Glutamatergic neuron (in vitro differentiated cells): ENCODE measurements at regions not wholly inside any gene's neighbourhood (a gene's known extent, or its start where the extent isn't known, plus 50 kb on each side); places are given as distances from the start of the nearest gene placed in this dataset.

Source experiments
- DNase-seq: peaks from one replicate; pipeline ENCODE4 v3.0.0; 2022
- H3K27ac Mint-ChIP-seq: one replicate; pipeline ENCODE4 v1.8.0; 2020; ENCODE audit warnings: mild to moderate bottlenecking, mixed read lengths, inconsistent platforms; ENCODE audit not compliant: unreplicated experiment
- H3K27me3 Mint-ChIP-seq: one replicate; pipeline ENCODE4 v1.8.0; 2020; ENCODE audit warnings: mild to moderate bottlenecking, moderate library complexity, mixed read lengths, inconsistent platforms; ENCODE audit not compliant: unreplicated experiment
- H3K36me3 Mint-ChIP-seq: one replicate; pipeline ENCODE4 v1.8.0; 2020; ENCODE audit warnings: mild to moderate bottlenecking, mixed read lengths, inconsistent platforms; ENCODE audit not compliant: unreplicated experiment
- H3K4me1 Mint-ChIP-seq: one replicate; pipeline ENCODE4 v1.8.0; 2020; ENCODE audit warnings: mild to moderate bottlenecking, low read depth, mixed read lengths, inconsistent platforms; ENCODE audit not compliant: unreplicated experiment
- H3K4me3 Mint-ChIP-seq: one replicate; pipeline ENCODE4 v1.8.0; 2020; ENCODE audit warnings: mild to moderate bottlenecking, mixed read lengths, inconsistent platforms; ENCODE audit not compliant: unreplicated experiment
- H3K9me3 Mint-ChIP-seq: one replicate; pipeline ENCODE4 v1.8.0; 2020; ENCODE audit warnings: mild to moderate bottlenecking, moderate library complexity, mixed read lengths, inconsistent platforms; ENCODE audit not compliant: unreplicated experiment
- TF ChIP-seq, protein P1 (sequence below): fragments of 200-600 bp; sonication (generic); IDR thresholded peaks from one replicate; pipeline ENCODE4 v1.5.0; 2021; ENCODE audit not compliant: partially characterized antibody, unreplicated experiment

DNA sequence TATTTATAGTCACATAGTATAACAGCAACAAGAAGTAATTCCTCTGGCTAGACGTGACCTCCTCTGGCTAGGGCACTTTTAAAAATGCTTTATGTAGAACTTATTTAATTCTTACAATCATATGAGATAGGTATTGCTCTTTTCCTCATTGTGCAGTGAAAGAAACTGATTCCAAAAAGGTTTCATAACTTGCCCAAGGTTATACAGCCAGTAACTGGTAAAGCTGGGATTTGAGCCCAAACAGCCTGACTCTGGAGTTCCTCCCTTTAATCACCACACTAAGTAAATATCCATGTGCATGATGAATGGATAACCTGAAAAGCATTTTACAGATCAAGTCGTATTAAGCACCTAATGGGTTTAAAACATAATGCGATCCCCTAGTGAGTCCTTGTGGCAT lies 214.6 kb downstream of the PRL start:
- peak overlapping the region; percentile 85 for H3K27ac Mint-ChIP-seq
- H3K27me3 Mint-ChIP-seq = peaks cover 3% of the 10 kb centered on the region
- peaks cover 32% of the 10 kb centered on the region for H3K4me1 Mint-ChIP-seq
- H3K36me3 Mint-ChIP-seq = peaks cover 17% of the 10 kb centered on the region
- DNase-seq = no peak
- H3K4me3 Mint-ChIP-seq = no peak overlapping the region
- H3K9me3 Mint-ChIP-seq = peaks cover 2% of the 10 kb centered on the region
- TF ChIP-seq, protein P1, sequence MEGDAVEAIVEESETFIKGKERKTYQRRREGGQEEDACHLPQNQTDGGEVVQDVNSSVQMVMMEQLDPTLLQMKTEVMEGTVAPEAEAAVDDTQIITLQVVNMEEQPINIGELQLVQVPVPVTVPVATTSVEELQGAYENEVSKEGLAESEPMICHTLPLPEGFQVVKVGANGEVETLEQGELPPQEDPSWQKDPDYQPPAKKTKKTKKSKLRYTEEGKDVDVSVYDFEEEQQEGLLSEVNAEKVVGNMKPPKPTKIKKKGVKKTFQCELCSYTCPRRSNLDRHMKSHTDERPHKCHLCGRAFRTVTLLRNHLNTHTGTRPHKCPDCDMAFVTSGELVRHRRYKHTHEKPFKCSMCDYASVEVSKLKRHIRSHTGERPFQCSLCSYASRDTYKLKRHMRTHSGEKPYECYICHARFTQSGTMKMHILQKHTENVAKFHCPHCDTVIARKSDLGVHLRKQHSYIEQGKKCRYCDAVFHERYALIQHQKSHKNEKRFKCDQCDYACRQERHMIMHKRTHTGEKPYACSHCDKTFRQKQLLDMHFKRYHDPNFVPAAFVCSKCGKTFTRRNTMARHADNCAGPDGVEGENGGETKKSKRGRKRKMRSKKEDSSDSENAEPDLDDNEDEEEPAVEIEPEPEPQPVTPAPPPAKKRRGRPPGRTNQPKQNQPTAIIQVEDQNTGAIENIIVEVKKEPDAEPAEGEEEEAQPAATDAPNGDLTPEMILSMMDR = no peak

DNA sequence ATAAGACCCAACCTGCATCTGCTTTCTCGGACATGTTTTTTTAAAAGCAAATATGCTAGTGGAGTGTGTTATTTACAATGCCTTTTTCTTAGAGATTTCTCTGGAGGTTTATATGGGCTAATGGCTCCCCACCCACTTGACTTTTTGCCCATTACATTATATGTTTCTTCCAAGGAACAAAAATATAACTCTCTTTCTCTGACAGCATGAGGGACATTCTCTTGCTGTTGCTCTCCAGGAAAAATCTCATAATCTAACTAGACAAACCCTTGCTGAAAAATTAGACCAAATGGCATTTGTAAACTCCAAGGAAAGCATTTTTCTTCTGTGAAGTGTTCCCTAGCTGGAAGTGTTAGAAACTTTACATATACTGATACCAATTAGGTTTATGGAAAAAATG lies 213.7 kb downstream of the PRL start:
- Mint-ChIP-seq H3K9me3 (peaks cover 2% of the 10 kb centered on the region), H3K4me3 (peak overlapping the region; percentile 26), H3K4me1 (peaks cover 33% of the 10 kb centered on the region), H3K27ac (peak overlapping the region; percentile 85), H3K36me3 (peaks cover 17% of the 10 kb centered on the region), H3K27me3 (peaks cover 3% of the 10 kb centered on the region)
- TF ChIP-seq, protein P1 = no peak
- no peak for DNase-seq

DNA sequence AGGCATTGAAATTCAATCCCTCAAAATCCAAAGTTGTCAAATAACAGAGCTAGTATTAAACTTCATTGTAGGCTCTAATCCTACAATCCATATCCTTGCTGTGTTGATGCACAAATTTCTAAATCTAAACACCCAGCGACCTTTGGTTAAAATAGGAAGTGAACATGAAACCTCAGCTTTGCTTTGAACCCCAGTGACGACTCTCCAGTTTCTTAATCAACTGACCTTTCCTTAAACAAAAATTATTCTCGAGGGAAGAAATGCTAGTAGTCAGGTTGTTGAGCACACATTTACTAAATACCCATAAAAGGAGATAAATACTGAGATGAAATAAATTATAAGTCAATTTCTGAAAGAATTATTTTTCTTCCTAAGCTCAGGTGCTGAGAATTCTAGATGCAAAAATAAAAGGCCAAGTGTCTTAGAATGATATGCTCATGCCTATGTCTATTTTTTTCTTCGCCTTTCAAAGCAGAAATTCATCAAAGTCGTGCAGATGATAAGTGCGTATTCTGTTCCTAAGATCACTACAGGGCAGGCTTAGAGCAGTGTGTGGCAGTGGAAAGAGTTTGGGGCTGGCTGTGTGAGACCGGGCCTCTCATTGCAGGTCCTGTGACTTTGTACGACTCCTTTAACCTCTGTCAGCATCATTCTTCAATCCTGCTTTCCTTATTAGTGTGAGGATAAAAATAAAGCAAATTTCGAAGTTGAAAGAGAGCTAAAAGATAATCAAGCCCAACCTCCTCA lies 208.7 kb downstream of the PRL start:
- no peak for DNase-seq
- TF ChIP-seq, protein P1 = no peak
- Mint-ChIP-seq H3K4me3 (no peak overlapping the region), H3K4me1 (peaks cover 14% of the 10 kb centered on the region), H3K9me3 (peaks cover 2% of the 10 kb centered on the region), H3K27me3 (no peaks in the 10 kb centered on the region), H3K36me3 (peaks cover 17% of the 10 kb centered on the region), H3K27ac (no peak overlapping the region)

DNA sequence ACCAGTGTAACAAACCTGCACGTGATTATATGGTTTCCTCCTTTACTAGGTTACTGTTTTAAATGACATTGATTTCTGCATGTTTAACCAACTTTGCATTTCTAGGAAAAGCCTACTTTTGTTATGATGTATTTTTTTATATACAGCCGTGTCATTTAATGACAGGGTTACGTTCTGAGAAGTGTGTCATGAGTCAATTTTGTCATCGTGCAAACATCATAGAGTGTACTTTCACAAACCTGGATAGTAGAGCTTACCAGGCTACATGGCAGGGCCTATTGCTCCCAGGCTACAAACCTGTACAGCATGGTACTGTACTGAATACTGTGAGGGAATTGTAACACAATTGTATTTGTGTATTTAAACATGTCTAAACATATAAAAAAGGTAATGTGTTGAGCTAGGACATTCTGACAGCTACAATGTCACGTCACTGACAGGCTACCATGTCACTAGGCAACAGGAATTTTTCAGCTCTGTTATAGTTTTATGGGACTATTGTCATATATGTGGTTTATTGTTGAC lies 205.3 kb downstream of the PRL start:
- H3K27ac Mint-ChIP-seq = no peak overlapping the region
- peaks cover 2% of the 10 kb centered on the region for H3K9me3 Mint-ChIP-seq
- peaks cover 5% of the 10 kb centered on the region for H3K36me3 Mint-ChIP-seq
- peaks cover 8% of the 10 kb centered on the region for H3K4me1 Mint-ChIP-seq
- H3K4me3 Mint-ChIP-seq = no peak overlapping the region
- no peaks in the 10 kb centered on the region for H3K27me3 Mint-ChIP-seq
- no peak for DNase-seq
- TF ChIP-seq, protein P1 = no peak

DNA sequence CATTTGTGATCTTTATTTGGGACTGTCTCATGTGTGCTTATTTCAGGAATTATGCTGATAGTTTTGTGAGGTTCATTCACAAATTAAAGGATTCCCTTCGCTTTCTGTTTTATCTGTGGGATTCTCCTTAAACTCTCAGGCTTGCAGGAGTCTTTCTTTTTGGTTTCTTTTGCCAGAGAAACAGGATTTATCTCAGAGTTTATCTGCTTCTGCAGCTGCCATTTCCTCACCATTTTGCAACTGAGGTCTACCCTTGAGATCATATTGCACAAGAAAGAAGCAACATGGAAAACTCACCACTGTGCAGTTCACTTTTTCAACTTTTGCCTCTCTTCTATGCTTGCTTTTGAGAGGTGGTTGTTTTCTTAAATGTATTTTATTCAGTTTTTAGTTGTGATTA lies 201.0 kb downstream of the PRL start:
- Mint-ChIP-seq H3K36me3 (peaks cover 5% of the 10 kb centered on the region), H3K27me3 (peaks cover 8% of the 10 kb centered on the region), H3K27ac (peak overlapping the region; percentile 25), H3K4me1 (peaks cover 35% of the 10 kb centered on the region), H3K4me3 (no peak overlapping the region), H3K9me3 (peaks cover 9% of the 10 kb centered on the region)
- TF ChIP-seq, protein P1 = no peak
- DNase-seq = no peak
